Retina (tissue), 1 donor: ENCODE measurements at regions not wholly inside any gene's neighbourhood (a gene's known extent, or its start where the extent isn't known, plus 50 kb on each side); places are given as distances from the start of the nearest gene placed in this dataset.
A peak's percentile ranks its signal among the peaks of the same experiment; 100 is the strongest.
"Not testable (repeated sequence)": the region's sequence is repeated elsewhere in the genome, so short reads cannot be mapped to it uniquely, and the experiment has no call there.

Source experiments
- DNase-seq: peaks from one replicate; pipeline ENCODE4 v3.0.0-alpha.2; 2016

DNA sequence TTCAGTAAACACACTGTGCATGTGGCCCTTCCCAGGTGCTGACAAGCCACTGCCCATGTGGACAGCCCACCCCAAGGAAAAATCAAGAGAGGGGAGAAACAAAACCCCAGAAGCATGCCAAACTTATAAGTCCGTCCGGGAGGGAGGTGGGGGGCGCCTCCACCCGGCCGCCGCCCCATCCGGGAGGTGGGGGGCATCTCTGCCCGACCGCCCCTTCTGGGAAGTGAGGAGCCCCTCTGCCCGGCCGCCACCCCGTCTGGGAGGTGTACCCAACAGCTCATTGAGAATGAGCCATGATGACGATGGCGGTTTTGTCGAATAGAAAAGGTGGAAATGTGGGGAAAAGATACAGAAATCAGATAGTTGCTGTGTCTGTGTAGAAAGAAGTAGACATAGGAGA, 53.8 kb upstream of the C2CD4B start:
- DNase-seq, result no peak

DNA sequence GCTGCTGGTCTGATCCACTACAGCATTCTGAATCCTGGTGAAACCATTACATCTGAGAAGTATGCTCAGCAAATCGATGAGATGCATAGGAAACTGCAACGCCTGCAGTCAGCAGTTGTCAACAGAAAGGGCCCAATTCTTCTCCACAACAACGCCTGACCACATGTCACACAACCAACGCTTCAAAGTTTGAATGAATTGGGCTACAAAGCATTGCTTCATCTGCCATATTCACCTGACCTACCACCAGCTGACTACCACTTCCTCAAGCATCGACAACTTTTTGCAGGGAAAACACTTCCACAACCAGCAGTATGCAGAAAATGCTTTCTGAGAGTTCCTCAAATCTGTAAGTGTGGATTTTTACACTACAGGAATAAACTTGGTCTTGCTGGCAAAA, 54.7 kb upstream of the C2CD4B start:
- no peak for DNase-seq

DNA sequence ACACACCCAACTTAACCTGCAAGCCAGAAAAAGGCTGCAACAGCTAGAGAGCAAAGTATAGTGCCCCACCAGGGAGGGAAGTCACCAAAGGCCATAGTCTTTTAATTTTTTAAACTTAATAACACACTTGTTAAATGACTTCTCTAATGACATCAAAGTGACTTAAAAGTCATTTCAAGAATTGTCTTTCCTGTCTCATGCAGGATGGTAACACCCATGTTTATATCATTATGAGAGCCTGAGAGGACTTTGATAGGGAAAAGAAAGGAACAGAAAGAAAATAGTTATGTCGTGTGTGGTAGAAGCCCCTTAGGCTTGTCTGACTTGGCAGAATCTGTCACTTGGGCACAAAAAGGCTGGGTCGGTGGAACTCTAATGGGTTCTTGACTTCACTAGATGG, 57.9 kb upstream of the C2CD4B start:
- no peak for DNase-seq

DNA sequence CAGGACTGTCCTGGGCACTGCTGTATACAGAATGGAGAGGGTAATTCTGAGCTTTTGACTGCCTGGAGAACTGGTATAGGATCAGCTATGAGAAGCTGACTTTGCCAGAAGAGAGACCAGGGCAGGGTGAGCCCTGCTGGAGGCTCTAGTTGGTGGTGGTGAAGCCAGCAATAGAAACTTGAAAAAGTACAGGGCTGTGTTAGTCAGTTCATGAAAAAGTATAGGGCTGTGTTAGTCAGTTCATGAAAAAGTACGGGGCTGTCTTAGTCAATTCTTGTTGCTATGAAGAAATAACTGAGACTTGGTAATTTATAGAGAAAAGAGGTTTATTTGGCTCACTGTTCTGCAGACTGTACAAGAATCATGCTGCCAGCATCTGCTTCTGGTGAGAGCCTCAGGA, 63.5 kb upstream of the C2CD4B start:
- DNase-seq, result no peak

DNA sequence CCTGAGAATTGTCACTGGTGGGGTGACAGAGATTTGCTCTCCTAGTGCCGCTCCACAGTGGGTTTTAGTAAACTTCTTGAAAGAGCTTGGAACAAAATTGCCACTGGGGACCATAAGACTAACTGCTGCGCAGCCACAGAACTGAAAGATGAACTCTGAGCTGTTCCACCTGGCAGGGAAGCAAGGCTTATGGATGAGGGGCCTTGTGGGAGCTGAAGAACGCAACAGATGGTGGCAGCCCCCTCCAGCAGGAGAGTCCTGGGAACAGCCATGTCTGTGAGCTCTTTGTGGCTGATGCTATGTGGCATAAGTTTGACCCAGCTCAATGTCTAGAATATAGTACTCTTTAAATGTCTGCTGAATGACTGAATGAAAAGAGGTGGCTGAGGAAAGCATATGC, 66.8 kb upstream of the C2CD4B start:
- DNase-seq, result no peak

DNA sequence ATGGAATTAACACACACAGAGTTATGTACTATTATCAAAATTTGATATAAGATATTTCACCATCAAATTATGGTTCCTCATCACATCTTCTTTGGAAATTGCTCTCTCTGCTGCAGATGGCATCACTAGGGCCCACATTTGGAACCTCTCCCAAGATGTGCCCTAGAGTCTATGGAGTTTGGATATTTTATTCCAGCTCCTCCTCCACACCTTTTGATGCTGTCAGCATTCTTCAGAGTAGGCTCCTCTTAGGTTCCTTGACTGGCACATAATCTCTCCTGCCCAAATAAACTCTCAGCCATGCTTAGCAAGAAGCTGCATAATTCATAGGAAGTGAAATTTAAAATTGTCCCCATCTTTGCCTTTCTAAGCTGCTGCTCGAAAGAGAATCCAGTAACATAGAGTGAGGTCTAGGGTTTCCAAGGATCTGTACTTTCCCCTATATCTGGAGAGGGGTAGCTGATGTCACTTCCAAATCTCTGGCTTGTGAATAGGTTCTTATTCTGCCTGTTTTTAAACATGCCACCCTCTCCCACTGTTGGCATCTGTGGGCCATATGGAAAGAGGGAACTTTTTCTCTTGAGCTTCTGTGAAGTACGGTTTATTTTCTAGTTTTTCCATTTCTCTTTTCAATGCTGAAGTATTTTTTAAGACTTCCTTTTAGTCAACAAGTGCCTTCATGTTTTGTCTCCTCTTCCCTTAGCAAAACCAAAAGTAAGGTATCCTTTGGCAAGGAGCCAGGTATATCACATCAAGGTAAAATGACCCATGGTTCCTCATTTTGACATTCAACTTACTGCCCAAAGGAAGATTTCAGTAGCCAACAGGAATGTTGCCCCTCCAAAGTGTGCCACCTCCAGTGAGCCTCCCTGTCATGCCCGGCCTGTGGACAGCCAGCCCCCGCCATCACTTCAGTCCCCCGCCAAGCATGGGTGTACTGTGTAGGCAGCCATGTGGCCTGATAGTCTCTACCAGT, 75.3 kb upstream of the C2CD4B start:
- DNase-seq, result no peak

DNA sequence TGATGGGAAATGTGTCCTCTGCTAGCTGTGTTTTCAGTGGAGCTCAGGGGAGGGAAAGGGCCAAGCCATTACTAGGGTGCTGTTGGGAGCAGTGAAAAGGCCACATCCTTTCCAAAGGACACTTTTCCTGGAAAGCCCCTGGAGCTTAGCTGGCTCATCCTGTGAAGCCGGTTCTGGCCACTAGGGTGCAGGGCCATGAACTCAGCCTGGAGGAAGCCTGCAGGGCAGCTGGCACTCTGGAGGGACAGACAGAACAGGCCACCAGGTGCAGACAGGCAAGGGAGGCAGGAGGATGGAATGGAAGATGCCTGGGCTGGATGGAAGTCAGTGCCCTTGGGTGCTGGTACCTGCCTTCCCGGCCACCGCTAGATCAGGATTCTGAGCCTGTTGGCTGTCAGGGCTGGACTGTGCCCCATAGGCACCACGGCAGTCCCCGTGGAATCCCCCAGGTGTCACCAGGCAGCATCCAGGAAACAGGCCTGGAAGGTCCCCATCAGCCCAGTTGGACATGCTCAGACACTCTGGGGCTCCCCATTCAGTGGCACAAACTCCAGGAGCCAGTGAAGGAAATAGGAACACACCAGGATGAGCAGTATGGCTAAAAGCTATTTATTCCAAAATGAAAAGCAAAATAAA, 76.2 kb upstream of the C2CD4B start:
- DNase-seq, result no peak

DNA sequence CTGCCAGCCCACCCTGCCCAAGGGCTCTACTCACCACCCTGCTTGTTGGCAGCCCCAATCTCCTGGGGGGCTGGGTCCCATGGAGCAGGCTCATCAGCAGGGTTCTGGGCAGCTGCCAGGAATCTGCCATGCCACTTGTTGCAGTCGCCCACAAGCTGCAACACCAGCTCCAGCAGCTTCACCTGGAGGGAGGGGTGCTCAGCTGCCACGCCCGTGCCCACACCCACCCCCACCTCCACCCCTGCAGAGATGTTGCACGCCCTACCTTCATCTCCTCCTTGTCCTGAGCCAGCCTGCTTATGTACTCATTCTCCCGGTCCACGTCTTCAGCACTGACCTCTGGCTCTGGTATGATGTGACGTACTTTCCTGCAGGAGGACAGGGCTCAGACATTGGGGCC, 77.9 kb upstream of the C2CD4B start:
- no peak for DNase-seq

DNA sequence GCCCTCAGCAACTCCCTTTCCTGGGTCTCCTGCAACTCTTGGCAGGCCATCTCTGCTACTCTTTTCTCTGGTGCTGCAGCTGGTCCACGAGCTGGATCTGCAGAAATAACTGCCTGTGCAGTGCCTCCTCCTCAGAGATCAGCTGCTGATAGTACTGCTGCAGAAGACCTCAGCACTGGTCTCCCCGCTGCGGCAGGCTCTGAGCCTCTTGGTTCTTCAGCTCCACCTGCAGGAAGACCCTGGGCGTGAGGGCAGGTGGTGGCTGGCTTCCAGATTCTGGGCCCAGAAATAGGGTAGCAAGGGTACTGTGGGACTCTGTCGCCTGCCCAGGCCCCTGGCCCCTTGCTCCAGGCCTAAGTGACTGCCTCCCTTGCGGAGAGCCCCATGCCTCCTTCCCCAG, 79.7 kb upstream of the C2CD4B start:
- DNase-seq, result no peak

DNA sequence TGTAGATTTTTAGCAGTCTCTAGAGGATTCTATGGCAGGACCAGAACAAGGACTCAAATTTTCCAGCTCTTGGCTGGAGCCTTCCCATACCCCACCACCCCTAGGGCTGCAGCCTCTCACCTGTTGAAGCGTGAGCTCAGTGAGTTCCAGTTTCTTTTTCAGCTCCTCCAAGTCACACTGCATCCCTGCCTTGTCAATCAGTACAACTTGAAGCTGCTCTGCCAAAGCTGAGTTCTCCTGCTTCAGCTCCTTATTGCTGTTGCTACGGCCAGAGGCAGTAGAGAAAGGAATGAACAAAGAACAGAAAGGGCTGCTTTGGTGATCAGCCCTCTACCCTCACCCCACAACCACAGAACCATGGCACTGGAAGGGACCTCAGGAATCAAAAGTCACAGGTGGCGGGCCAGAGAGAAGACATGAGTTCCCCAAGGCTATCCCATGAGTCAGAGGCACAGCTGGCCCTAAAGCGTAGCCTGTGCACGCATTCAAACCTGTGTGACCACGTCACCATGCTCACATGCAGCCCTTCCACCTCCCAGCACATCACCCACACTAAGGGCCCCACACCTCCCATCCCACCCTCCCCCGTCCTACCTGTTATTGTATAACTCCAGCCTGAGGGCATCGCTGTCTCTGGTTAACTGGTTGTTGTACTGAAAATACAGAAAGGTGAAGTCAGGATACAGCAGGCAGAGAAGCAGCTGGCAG, 83.3 kb upstream of the C2CD4B start:
- no peak for DNase-seq

DNA sequence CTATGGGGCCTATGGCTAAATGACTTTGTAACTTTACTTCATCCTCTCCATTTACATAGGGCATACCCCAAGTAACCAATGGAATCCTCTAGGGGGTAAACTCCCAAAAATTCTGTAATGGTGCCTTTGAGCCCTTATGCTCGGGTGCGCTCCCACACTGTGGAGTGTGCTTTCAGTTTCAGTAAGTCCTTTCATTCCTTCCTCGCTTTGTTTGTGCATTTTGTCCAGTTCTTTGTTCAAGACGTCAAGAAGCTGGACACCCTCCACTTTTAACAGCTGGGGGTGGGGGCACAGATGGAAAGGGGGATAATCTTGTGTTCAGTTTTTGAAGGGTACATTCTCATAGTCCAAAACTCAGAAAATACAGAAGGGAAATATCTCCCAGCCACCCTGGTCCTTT, 84.4 kb upstream of the C2CD4B start:
- DNase-seq, result no peak

DNA sequence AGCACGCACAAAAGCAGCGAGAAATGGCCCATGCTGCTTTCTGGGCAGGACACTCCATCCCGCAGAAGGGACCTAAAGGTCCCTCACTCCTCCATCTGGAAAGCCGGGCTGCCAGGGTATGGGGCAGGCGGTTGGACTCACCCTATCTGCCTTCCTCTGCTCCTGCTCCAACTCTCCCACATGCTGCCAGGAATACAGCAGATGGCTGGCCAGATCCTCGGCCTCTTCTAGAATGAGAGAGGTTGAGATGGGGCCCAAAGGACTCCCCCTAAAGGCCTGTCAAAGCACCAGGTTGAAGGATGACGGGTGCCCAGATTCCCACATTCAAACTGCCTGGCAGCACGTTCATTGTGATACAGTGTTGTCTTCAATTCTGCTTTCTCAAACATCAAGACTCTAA, 85.1 kb upstream of the C2CD4B start:
- no peak for DNase-seq

DNA sequence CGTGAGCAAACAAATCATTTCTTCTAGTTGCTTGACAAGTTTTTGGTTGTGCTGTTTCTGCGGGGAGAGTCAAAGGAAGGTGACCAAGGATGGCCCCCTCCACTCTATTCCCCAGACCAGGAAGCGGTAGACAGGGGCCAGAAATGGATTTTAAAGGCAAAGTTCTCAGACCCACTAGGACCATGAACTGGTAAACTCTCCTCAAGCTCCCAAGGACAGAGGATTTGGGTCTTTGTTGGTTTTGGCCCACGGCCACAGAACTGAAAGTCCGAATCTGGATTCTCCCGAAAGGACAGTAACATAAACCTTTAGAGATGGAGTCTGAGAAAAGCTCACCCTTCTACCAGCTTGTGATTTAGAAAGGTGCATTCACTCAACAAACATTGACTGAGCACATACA, 85.9 kb upstream of the C2CD4B start:
- DNase-seq, result no peak

DNA sequence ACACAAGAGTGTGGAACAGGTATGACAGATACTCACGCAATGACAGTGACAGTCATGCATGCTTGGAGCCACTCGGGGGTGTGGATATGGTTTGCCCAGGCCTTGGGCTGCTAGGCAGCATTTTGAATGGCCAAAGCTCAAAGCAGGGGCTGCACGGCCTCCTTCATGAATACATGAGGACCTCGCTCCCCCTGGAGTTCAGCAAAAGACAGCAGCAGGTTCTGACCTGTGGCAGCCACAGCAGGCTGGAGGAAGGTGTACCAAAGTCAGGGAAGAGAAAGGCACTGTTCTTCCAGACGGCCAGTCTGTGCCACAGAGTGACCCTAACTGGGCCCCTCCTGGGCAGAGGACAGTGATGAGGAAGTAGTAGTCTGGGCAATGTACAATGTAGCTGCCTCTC, 88.2 kb upstream of the C2CD4B start:
- DNase-seq, result no peak

DNA sequence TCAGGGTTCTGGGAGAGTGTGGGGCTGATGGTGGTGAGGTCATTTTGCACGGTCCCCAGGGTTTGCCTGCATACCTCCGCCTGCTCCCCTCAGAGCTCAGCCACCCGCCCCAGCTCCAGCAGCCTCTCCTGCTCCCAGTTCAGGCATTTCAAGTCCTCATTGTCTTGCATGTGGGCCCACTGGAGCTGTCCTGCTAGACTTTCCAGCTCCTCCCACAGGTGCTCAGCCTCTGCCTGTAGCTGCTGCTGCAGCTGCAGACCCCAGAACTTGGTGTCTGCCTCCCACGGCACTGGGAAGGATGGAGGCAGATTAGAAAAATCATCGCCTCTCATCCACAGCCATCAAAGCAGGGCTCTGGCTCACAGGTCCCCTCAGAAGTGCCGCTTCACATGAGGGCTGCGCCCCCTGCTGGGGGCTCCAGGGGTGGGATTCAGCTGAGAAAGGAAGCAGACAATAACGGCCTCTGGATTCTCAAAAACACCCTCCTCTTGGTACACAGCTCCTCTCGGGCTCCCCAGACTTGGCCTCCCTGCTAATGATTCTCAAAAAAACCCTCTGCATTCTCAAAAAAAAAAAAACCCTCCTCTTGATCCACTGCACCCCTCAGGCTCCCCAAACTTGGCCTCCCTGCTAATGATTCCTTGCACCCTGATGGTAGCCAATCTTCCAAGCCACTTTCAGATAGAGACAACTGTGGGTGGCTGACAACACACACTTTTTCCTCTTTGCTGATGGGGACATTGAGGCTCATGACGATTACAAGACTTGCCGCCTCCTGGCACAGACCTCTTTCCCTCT, 89.3 kb upstream of the C2CD4B start:
- DNase-seq, result peak; percentile 77

DNA sequence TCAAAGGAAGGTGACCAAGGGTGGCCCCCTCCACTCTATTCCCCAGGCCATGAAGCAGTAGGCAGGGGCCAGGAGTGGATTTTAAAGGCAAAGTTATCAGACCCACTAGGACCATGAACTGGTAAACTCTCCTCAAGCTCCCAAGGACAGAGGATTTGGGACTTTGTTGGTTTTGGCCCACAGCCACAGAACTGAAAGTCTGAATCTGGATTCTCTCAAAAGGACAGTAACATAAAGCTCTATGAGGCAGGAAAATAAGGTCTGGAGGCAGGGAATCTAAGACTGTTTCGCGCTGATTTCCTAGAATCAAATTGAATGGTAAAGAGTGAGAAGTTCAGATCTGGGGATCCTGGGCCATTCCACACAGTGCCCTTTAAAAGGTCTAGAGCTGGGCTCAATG, 91.3 kb upstream of the C2CD4B start:
- not testable (repeated sequence) for DNase-seq

DNA sequence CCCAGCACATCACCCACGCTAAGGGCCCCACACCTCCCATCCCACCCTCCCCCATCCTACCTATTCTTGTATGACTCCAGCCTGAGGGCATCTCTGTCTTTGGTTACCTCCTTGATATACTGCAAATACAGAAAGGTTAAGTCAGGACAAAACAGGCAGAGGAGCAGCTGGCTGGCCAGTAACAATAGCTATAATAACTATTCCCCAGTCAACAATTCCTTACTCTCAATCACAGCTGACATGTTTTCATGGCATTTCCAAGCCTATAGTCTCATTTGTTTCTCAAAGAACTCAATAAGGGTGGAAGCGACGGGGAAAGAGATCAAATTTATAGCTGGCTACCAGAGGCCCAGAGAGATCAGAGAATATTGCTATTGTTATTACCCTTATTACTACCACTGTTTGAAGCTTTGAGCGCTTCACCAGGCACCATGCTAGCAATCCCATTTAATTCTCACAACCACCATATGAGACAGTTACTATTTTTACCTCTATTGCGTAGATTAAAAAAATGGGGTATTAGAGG, 93.0 kb upstream of the C2CD4B start:
- no peak for DNase-seq

DNA sequence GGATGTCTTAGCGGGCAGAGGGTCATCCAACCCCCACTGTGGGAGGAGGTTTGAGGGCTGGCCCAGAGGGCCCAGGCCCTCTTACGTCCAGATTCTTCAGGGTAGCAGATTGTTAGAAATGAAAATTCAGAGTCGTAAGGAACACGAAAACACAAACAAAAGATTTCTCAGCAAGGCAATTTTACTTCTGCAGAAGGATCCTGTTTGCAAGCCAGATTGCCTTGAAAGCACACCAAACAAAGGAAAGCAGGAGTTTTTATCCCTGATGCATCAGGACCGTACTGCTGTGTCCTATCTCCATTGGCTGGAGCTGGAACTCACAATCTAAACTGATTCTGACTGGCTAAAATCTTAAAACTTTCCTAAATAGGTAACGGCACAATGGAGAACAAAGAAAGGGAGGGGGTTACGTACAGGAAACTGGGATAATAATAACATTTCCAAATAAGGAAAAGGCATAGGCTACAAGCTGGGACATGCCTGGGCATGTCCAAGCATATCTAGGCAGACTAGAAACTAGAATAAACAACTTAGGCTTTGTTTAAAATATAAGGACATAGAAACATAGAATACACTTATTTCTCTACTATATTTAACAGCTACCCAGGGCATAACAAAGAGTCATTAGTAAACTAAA, 97.3 kb upstream of the C2CD4B start:
- no peak for DNase-seq

DNA sequence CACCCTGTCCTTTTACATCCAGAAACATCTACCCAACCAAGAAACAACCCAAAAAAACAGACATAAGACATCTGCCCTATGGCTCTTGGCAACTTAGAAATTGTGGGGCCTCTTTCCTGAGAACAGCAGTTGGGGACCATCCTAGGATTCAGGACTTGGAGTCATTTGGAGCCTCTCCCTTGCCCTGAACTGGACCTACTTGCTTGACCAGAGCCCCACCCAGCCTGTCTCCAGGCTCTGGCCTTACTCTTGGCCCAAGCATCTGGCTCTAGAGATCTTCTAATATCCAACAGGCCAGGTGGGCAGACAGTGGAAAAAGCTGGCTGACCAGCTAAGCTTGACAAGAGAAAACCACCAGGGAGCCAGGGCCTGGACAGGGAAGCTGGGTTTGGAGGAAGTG, 99.1 kb upstream of the C2CD4B start:
- no peak for DNase-seq

DNA sequence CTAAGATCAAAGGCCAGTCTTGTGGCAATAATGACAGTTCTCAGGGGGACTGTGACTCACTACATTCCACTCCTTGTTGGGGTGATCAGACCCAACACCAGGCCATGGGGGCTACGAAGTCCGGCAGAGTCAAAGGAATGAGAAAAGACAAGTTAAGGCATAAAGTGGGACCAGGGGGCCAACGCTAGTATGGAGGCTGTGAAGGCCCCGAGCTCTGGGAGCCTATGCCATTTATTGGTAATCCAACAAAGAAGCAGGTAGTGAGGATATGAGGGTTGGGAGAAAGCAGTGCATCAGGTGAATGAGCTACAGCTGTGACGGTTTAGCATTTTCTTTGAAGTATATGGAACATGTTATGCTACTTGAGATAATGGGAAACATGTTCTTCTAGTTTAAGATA, 104.4 kb upstream of the C2CD4B start:
- no peak for DNase-seq

DNA sequence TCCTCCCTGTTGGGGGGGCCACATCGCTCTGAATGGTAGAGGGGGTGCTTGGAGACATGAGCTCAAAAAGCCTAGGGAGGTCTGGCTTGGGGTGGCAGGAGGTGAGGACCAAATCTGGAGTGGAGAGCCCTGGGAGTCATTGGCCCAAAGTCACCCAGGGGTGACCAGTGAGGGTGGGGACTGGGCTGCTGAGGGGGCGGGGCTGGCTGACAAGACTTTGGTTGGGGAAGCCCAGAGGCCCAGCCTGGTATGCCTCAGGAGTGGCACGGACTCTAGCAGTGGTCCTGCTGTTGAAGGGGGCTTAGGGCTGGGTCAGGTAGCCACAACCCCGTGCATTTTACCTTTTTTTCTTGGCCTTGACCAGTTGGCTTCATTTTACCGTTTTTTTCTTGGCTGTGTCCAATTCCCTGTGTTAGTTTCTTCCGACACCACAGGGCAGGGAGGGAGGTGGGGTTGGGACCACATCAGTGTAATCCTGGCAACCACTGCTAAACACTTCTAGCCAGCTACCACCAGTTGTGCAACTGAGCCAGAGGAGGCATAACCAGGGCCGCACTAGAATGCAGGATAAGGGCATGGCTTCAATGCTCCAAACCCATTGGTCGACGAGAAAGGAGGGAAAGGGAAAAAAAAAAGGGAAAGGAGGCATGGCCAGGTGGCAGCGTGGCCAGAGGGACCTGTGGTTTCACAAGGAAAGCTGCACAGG, 105.3 kb upstream of the C2CD4B start:
- DNase-seq, result no peak

DNA sequence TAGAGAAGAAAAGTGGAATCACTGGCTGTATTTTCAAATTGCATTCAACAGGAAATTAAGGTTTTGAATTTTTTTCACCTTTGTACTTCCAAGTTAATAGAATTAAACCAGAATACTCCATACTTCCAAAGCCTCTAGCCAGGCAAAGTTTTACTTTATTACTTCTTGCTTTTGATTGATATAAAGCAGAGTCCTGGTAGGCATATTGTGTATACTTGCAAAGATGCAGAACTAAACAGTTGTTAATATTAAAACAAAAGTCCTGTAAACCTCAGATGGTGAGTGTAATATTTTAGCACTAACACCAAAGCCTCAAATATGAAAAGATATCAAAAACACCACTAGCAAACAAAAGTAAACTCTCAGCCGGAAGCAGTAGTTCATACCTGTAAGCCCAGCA, 107.2 kb upstream of the C2CD4B start:
- no peak for DNase-seq
